OCI-M2 (cell line): ENCODE measurements at regions not wholly inside any gene's neighbourhood (a gene's known extent, or its start where the extent isn't known, plus 50 kb on each side); places are given as distances from the start of the nearest gene placed in this dataset.
"Not testable (repeated sequence)": the region's sequence is repeated elsewhere in the genome, so short reads cannot be mapped to it uniquely, and the experiment has no call there.

ENCODE experiments used
- DNase-seq: peaks from one replicate; lab custom pipeline; 2025; ENCODE audit not compliant: unreplicated experiment; lab: John Stamatoyannopoulos, UW

GRCh38 chr6:115570331-115570730, 490.4 kb downstream of the FRK start:
- DNase-seq, result no peak

DNA sequence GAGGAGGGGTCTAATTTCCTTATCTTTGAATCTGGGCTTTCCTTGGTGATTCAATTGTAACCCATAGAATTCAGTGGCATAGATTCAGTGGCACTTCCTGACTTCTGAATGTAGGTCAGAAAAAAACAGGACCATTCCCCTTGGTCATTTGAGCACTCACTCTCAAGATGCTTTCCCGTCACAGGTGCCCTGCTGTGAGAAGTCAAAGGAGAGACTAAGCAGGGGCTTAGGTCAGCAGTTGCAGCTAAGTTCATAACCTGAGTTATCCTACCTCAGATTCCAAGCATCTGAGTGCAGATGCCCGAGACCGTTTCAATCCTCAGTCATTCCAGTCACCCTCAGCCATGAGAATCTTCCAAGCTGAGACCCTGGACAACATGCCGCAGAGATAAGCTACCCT, 506.6 kb downstream of the FRK start:
- no peak for DNase-seq

- DNase-seq, result no peak
Measured at GRCh38 chr6:115551527-115551926, 509.2 kb downstream of the FRK start.

DNA sequence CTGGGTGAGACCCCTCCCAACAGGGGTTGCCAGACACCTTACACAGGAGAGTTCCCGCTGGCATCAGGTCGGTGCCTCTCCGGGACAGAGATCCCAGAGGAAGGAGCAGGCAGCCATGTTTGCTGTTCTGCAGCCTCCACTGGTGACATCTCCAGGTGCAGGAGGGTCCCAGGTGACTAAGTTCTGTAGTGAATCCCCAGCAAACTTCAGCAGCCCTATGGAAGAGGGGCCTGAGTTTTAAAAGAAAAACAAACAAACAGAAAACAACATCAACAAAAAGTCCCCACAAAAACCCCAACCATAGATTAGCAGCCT, 515.1 kb downstream of the FRK start:
- no peak for DNase-seq

- no peak for DNase-seq
Measured at GRCh38 chr6:115544765-115545671, 515.7 kb downstream of the FRK start.

DNA sequence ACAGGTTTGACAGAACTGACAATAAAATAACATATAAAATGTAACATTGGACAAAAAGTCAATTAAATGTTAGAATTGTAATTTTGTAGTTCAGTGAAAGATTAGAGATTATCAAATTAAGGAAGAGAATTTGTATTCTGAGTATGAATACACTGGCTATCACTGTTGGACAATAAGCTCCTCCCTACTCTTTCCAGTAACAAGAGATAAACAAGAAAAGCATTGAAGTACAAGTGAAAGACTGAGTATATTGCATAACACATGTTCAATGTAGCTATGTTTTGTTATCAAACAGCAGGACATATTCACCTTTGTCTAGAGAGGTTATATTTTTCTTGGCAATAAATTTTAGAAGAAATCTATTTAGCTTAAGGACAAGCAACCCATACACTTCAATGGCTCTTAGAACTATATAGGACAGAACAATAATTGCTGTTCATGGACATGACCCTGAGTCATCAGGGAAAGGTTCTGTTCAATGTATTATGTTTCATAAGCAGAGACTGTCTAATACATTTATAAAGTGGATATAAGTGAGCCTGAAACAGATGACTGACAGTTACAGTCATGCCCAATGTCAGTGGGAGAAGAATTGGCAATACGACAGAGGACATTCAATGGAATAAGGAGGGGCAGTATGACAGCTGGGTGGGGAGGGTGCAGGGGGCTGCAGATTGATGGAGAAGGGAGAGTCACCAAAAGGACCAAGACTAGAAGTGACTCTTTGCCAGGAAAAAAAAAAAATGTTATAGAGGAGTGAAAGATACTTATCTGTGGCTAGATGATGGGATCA, 520.4 kb downstream of the FRK start:
- DNase-seq, result no peak

GRCh38 chr6:115539531-115539930, 521.2 kb downstream of the FRK start:
- no peak for DNase-seq

DNA sequence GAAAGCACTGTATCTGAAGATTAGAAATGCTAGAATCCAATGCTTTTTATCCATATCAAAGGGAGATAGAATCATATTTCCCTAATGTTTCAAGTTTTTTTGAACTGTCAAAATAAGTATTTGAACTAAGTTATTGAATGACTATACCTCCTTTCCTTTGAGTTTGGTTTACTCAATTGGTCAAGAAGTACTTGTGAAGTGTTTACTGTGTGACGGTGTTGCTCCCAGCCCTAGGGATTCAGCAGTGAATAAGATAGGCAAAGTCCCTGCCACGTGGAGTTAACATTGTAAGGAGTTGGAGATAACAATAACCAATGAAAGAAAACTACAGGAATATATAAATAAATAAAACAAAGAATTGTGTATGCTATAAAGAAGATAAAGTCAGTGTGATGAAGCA, 535.9 kb downstream of the FRK start:
- no peak for DNase-seq

GRCh38 chr6:115521747-115522146, 538.9 kb downstream of the FRK start:
- not testable (repeated sequence) for DNase-seq

- no peak for DNase-seq
Measured at GRCh38 chr6:115514656-115515055, 546.0 kb downstream of the FRK start.

- DNase-seq, result no peak
Measured at GRCh38 chr6:115512923-115513322, 547.8 kb downstream of the FRK start.

DNA sequence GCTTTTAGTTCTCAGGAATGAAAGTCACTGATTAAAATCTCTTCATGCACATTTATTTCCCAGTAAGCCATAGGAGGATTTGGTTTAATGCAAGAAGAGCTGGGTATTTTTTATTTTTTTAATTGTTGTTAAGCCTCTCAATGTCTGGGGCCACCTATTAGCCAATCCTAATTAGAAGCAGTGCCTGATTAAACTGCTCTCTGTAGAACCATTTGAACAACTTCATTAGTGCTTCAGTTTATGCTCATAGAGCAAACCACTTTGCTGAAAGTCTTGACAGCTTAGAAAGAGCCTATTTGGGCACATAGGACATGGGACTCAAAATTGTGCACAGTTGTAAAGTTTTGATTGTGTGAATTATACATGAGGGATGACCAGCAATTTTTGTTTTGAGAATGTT, 548.9 kb downstream of the FRK start:
- no peak for DNase-seq

DNA sequence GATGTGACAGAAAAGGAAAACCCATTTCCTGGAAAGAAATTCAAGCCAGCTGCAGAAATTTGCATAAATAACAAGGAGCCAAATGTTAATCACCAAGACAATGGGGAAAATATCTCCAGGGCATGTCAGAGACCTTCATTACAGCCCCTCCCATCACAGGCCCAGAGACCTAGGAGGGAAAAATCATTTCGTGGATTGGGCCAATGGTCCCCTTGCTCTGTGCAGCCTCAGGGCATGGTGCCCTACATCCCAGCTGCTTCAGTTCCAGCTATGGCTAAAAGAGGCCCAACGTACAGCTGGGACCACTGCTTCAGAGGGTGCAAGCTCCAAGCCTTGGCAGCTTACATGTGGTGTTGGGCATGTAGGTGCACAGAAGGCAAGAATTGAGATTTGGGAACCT, 558.3 kb downstream of the FRK start:
- not testable (repeated sequence) for DNase-seq

DNA sequence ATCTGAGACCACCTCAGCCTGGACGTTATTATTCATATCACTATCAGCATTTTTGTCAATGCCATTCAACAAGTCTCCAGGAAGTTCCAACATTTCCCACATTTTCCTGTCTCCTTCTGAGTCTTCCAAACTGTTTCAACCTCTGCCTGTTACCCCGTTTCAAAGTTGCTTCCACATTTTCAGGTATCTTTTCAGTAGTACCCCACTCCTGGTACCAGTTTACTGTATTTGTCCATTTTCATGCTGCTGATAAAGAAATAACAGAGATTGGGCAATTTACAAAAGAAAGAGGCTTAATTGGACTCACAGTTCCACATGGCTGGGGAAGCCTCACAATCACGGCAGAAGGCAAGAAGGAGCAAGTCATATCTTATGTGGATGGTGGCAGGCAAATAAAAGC, 565.5 kb downstream of the FRK start:
- no peak for DNase-seq

GRCh38 chr6:115487331-115487730, 573.4 kb downstream of the FRK start:
- no peak for DNase-seq

DNA sequence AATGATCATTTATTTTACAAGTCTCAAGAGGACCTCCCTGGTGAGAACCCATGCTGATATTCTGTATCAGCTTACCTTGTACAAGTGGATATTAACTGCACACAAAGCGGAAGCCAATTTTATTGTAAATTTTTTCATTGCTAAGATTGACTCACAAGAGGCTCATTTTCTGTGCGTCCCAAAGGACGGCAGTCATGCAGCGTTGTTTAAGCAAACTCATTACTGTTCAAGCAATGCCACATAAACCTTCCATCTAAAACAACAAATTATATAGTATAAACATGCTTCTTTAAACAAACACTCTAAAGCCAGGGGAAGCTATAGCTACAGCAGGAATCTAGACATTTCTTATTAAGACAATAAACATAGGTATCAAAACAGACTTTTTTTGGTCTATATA, 575.3 kb downstream of the FRK start:
- DNase-seq, result no peak

DNA sequence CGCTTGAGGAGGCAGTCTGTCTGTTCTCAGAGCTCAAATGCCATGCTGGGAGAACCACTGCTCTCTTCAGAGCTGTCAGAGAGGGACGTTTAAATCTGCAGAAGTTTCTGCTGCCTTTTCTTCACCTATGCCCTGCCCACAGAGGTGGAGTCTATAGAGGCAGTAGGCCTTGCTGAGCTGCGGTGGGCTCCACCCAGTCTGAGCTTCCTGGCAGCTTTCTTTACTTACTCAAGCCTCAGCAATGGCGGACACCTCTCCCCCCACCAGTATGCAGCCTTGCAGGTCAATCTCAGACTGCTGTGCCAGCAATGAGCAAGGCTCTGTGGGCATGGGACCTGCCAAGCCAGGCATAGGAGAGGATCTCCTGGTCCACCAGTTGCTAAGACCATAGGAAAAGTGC, 580.1 kb downstream of the FRK start:
- DNase-seq, result not testable (repeated sequence)

DNA sequence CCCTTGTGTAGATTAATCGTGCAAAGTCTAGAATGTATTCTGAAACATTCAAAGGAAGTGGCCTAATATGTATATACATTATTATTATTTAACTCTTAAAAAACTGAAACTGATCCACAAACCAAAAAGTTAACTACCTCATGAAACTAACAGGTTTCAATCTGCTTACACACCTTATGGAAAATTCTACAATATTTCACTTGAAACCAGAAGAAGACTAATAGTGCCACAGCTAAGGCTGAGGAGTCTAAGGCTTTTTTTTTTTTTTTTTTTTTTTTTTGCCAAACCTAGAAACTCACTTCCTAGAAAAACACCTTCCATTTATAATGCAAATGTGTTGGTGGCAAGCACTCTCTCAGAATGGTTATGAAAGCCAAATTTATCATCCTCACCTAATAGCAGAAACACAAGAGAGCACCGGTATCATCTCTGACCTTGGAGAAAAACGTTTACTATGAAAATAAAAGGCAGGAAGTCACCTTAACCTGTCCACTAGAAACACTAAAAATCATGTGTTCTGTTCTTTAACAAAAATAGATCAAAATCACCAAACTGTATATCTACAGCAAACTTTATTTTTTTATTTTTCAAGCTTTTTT, 586.1 kb downstream of the FRK start:
- no peak for DNase-seq

GRCh38 chr6:115468272-115469005, 592.3 kb downstream of the FRK start:
- no peak for DNase-seq

DNA sequence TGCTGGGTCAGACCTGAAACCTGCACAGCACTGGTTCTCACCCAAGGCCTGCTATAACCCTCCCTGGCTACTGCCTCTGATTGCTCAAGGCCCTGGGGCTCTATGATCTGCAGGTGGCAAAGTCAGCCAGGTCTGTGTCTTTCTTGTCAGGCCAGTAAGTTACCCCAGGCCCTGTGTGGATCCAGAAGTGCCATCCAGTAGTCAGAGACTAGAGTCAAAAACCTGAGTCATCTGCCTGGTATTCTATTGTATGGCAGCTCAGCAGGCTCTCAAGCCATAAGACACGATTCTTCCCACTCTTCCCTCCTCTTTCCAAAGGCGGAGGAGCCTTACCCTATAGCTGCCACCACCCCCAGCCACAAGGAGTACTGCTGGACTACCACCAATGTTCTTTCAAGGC, 593.0 kb downstream of the FRK start:
- DNase-seq, result no peak

- DNase-seq, result no peak
Measured at GRCh38 chr6:115460913-115461312, 599.8 kb downstream of the FRK start.
